ENCODE measurements at regions not wholly inside any gene's neighbourhood (a gene's known extent, or its start where the extent isn't known, plus 50 kb on each side); places are given as distances from the start of the nearest gene placed in this dataset.

GRCh38 chr11:111018566-111018965, 227.0 kb upstream of the POU2AF2 start:
- TF ChIP-seq CTCF (IDR thresholded peaks at IDR 0.05; ENCODE audit: insufficient read depth, low read length, poor library complexity, severe bottlenecking) (no peak), EZH2phosphoT487 (conservative IDR thresholded peaks at IDR 0.05; ENCODE audit: low read length) (no peak)
